Osteoblast (primary cell): ENCODE measurements at regions not wholly inside any gene's neighbourhood (a gene's known extent, or its start where the extent isn't known, plus 50 kb on each side); places are given as distances from the start of the nearest gene placed in this dataset.

Source experiments
- DNase-seq: peaks from one replicate; pipeline ENCODE4 v3.0.0; 2011; ENCODE audit warnings: low spot score, mixed read lengths; ENCODE audit not compliant: insufficient read length; ENCODE audit errors: missing footprints
- H2AFZ ChIP-seq: 2 replicates; pipeline ENCODE4 v1.6.0; 2011; ENCODE audit warnings: mild to moderate bottlenecking, low read length
- H3K27ac ChIP-seq: 2 replicates; pipeline ENCODE4 v1.5.1; 2011; ENCODE audit warnings: mild to moderate bottlenecking, low read depth, low read length, moderate library complexity
- H3K27me3 ChIP-seq: 2 replicates; pipeline ENCODE4 v1.6.0; 2012; ENCODE audit warnings: mild to moderate bottlenecking, control low read depth, inconsistent platforms, low read length, moderate library complexity; ENCODE audit not compliant: insufficient read depth
- H3K36me3 ChIP-seq: 2 replicates; pipeline ENCODE4 v1.5.1; 2011; ENCODE audit warnings: mild to moderate bottlenecking, low read length, control low read depth, moderate library complexity; ENCODE audit not compliant: insufficient read depth
- H3K4me1 ChIP-seq: 2 replicates; pipeline ENCODE4 v1.5.1; 2011; ENCODE audit warnings: mild to moderate bottlenecking, low read length, control low read depth, moderate library complexity; ENCODE audit not compliant: insufficient read depth
- H3K4me2 ChIP-seq: 2 replicates; pipeline ENCODE4 v1.6.0; 2011; ENCODE audit warnings: mild to moderate bottlenecking, low read length; ENCODE audit not compliant: insufficient read depth
- H3K4me3 ChIP-seq: fragments of 200-600 bp; sonication (generic); 3 replicates; pipeline ENCODE4 v1.5.1; 2012; ENCODE audit warnings: mild to moderate bottlenecking, low read length, inconsistent platforms; ENCODE audit not compliant: insufficient read depth
- H3K79me2 ChIP-seq: 2 replicates; pipeline ENCODE4 v1.6.0; 2012; ENCODE audit warnings: mild to moderate bottlenecking, low read length, control low read depth, inconsistent platforms; ENCODE audit not compliant: insufficient read depth
- H3K9me3 ChIP-seq: 2 replicates; pipeline ENCODE4 v1.5.1; 2011; ENCODE audit warnings: low read depth, low read length, control low read depth
- H4K20me1 ChIP-seq: 2 replicates; pipeline ENCODE4 v1.6.0; 2012; ENCODE audit warnings: mild to moderate bottlenecking, low read length, control low read depth; ENCODE audit not compliant: insufficient read depth
- CTCF ChIP-seq: IDR thresholded peaks from 2 replicates; pipeline ENCODE4 v1.5.1; 2011; ENCODE audit warnings: mild to moderate bottlenecking, low read depth, low read length, moderate library complexity; ENCODE audit errors: extremely low read depth

- Histone ChIP-seq H3K36me3 (no peaks in the 10 kb centered on the region), H3K4me2 (no peak overlapping the region), H2AFZ (no peak overlapping the region), H4K20me1 (no peaks in the 10 kb centered on the region), H3K79me2 (no peaks in the 10 kb centered on the region), H3K27ac (no peak overlapping the region), H3K4me1 (no peaks in the 10 kb centered on the region), H3K9me3 (no peaks in the 10 kb centered on the region), H3K4me3 (no peak overlapping the region), H3K27me3 (no peaks in the 10 kb centered on the region)
- peak; percentile 68 for DNase-seq
- TF ChIP-seq CTCF: no peak
These were observed 61.7 kb upstream of the PSD2 start for GRCh38 chr5:139733698-139734538.

GRCh38 chr5:139734539-139734916 lies 61.1 kb upstream of the PSD2 start:
- Histone ChIP-seq H3K36me3 (no peaks in the 10 kb centered on the region), H2AFZ (no peak overlapping the region), H3K4me1 (no peaks in the 10 kb centered on the region), H3K4me3 (no peak overlapping the region), H3K27ac (no peak overlapping the region), H3K79me2 (no peaks in the 10 kb centered on the region), H4K20me1 (no peaks in the 10 kb centered on the region), H3K4me2 (no peak overlapping the region), H3K9me3 (no peaks in the 10 kb centered on the region), H3K27me3 (no peaks in the 10 kb centered on the region)
- TF ChIP-seq CTCF: no peak
- no peak for DNase-seq

- no peaks in the 10 kb centered on the region for H3K9me3 ChIP-seq
- H2AFZ ChIP-seq: no peak overlapping the region
- no peaks in the 10 kb centered on the region for H3K4me1 ChIP-seq
- TF ChIP-seq CTCF: no peak
- H4K20me1 ChIP-seq: no peaks in the 10 kb centered on the region
- no peaks in the 10 kb centered on the region for H3K27me3 ChIP-seq
- H3K4me2 ChIP-seq: no peak overlapping the region
- no peak overlapping the region for H3K27ac ChIP-seq
- no peaks in the 10 kb centered on the region for H3K36me3 ChIP-seq
- DNase-seq: peak; percentile 61
- no peaks in the 10 kb centered on the region for H3K79me2 ChIP-seq
- H3K4me3 ChIP-seq: no peak overlapping the region
These were observed 57.1 kb upstream of the PSD2 start for GRCh38 chr5:139738193-139739149.
